Left colon (tissue), 2 donors: ENCODE measurements at regions not wholly inside any gene's neighbourhood (a gene's known extent, or its start where the extent isn't known, plus 50 kb on each side); places are given as distances from the start of the nearest gene placed in this dataset.

ENCODE experiments used
- ATAC-seq: fragments of 200-7000 bp; cut with Tn5 transposase; one replicate; pipeline ENCODE4 v1.9.1; 2020; ENCODE audit warnings: mild to moderate bottlenecking, moderate library complexity
- DNase-seq, 2 donors: peaks; one replicate each; pipeline ENCODE4 v3.0.0-alpha.2; 2020
- intact Hi-C, 2 donors: fragments of 100-400 bp; cut with DNase I in 1 of 2; cut with micrococcal nuclease in 1 of 2; formaldehyde crosslinking; loops; one replicate each; pipeline versions ENCODE4 v1.11.2 to v1.14.0; 2022; cut with DNase I, micrococcal nuclease
- donor health status: DM: no; HTN: no; CAD: no.
- donor health status: DM: yes; HTN: yes; CAD: no.

DNA sequence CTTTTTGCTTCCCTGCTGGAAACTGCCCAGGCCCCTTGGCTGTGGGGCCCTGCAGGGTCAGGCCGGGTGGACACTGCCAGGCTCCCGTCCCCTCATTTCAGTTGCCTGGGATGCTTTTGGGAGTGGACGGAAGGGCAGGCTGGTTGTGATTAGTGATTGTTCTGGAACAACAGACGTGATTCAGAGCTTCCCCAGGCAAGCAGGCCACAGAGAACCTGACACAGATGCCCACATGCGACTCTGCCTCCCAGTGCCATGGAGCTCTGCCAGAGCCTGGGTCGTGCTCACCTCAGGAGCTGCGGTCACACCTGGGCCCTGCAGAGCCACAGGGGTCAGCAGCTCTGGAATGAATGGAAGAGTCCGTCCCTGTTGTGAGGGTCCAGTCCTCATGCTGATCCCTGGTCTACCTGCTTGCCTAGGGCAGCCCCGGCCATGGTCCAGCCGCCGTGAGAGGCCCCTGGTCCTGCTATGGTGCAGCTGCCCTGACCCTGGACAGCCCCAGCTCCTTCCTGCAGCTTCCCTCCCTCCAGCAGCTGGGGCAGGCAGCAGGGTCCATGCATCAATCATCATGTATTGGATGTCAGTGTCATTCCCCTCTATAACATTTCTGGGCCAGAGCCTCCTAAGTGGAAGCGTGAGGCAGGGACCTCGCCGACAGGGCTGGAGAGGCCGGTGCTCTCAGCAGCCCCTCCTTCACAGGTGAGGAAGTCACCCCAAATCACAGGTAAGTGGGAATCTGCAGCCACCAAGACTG, 518.6 kb upstream of the MYT1L start:
- ATAC-seq (no peak), DNase-seq (no peak)
- intact Hi-C loops, result no loop called here

DNA sequence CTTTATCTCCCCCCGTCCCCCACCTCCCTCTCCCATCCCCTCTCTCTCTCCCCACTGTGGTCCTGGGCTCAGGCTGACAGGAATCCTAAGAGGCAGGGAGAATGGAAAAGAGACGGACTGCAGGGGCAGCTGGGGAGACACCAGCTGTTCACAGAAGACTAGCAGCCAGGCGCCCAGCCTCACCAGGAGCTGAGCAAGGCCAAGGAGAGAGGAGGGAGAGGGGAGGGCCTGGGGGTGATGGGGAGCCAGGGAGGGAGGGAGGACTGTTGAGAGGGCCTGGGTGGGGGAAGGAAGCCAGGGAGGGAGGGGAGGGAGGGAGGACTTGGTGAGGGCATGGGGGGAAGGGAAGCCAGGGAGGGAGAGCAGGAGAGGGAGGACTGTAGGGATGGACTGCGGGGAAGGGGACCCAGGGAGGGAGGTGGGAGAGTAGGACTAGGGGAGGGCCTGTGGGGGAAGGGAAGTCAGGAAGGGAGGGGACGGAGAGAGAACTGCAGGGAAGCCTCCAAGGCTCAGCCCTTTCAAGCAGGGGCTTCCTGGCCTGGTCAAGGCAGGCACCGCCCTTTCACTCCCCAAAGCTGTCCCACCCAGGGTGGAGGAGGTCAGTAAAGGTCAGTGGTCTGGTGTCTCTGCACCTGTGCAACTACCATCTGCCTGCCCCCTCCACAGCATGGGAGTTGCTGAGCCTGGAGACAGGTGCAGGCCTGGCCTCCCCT, 517.7 kb upstream of the MYT1L start:
- ATAC-seq, result no peak
- no peak for DNase-seq
- intact Hi-C loops, result no loop called here

DNA sequence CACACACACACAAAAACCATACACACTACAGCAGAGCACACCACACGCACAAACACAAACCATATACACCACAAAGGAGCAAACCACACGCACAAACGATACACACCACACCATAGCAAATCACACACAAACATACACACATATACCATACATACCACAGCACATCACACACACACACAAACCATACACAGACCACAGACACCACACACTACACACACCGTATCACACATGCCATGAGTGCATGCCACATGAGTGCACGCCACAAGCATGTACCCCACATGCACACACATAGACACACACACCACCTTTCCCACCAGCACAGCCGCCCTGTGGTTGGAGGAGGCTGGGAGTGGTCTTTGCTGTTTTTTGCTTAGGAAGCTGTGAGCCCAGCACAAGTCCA, 517.1 kb upstream of the MYT1L start:
- intact Hi-C loops, result no loop called here
- DNase-seq (no peak), ATAC-seq (no peak)

DNA sequence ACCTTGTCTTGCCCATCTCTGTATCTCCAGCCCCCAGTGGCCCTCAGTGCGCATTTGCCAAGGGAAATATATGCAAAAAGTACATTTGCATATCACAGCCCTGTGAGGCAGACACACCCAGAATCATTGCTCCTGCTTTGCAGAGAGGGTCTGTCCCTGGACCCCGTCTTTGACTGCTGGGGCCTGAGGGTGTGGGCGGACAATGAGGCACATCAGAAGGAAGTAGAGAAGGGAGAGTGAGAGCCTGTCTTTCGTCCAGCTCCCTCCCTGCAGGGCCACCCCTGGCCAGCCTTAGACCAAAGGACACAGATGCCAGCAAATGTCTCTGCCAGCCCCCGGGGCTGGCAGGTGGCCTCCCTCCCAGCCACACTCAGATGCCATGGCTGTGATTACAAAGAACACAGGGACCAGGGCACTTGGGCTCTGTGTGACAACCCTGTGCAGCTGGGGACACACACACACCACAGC, 516.2 kb upstream of the MYT1L start:
- intact Hi-C loops, result no loop called here
- DNase-seq, result no peak
- ATAC-seq, result no peak

DNA sequence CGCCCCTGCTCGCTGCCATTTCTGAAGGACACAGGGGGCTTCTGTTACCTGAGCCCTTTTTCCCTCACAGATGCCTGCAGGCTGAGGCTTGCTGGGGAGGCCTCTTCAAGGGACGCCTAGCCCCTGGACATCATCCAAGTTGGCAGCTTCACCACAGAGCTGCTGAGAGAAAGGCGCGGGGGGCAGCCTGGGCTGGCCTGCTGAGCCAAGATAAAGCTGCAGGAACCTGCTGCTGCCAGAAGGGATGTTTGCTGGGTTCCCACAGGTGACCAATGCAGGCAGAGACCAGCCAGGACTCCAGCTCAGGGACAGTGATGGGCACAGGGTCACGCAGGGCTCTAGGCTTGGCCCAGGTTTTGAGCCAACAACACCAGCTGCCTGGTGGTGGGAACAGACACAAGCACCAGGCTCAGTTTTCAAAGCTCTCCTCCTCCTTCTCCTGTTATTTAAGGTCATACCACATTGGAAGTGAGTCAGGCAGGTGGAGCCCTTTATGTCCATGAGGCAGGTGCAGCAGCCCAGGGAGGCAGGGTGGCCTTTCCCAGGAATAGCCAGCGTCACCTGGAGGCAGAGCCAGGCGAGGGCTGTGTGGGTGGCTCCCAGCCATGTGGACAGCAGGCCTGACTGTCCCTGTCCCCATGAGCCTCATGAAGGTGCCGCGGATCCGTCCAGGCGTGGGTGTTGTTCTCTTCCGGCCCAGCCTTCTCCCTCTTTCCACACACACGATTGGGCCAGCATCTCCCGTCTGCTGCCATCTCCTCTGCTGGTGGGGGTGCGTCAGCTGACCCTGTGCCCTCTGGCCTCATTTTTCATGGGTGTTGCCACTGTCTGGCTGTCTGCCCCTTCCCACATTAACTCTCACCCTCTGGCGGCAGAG, 515.5 kb upstream of the MYT1L start:
- ATAC-seq (peak; percentile 37), DNase-seq (peak in 1 of 2 donors; percentile 44)
- intact Hi-C loops, result no loop called here

DNA sequence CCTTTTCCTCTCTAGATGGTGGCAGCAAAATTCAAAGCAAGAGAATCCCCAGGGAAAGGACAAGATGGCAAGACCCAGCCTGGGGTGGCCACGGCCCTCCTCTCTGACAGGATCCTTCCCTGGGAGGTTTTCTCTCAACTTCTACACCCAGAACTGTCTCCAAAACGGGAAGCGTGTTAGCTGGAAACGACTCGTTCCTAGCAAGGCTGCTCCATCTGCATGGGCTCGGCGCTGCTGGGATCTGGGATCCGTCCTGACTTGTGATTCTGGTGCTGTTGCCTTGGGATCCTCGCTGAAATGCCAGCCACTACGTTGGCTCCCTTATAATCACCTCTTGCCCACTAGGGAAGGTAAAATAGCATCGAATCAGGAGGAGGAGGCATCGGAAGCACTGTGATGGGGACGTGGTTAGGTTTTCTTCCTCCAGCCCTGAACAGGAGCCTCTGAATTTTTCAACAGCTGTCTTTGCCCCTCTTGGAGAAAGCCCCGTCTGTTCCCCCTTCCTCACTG, 514.8 kb upstream of the MYT1L start:
- ATAC-seq, result no peak
- intact Hi-C loops, result no loop called here
- DNase-seq, result no peak

DNA sequence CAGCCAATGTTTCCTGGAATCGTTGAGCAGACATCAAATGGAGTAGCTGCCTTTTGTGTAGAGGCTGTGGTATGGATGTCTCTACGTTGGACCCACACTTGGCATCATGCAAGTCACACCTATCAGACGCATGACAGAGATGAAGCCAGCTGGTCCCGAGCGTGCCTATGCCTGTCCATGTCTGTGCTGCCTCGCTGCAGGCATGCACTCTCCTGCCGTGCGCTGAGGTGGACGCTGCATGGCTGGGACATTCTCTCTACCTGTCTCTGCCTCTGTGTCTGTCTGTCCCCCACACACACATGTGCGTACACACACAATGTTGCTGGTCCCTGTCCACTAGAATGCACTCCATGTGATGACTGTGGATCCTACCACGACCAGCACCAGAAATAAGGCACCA, 514.2 kb upstream of the MYT1L start:
- DNase-seq (no peak), ATAC-seq (no peak)
- intact Hi-C loops, result no loop called here

DNA sequence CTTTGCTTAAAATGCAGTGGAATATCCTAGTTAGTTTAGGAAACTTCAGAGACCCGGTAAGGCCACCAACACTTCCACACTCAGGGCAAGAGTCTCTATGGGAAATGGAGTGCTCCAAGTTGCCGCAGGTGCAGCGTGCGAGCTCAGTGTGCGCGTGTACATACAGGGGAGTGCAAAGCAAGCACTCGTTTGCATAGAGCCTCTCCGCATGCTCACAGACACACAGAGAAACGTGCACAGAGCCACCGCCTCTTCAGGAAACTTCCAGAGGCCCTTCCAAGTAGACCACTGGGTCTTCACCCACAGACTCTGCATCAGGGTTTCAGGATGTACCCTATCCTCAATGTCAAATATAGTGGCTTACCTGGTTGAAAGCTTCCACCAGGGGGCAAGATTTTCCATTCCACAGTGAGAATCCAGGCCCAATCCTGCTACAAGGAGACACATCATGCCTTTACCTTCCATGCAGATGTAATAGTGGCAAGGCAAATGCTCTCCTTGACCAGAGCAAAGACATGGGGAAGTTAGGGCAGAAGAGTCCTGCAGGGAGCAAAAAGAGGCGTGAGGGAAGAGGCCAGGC, 513.0 kb upstream of the MYT1L start:
- ATAC-seq (no peak), DNase-seq (no peak)
- intact Hi-C loops, result no loop called here

DNA sequence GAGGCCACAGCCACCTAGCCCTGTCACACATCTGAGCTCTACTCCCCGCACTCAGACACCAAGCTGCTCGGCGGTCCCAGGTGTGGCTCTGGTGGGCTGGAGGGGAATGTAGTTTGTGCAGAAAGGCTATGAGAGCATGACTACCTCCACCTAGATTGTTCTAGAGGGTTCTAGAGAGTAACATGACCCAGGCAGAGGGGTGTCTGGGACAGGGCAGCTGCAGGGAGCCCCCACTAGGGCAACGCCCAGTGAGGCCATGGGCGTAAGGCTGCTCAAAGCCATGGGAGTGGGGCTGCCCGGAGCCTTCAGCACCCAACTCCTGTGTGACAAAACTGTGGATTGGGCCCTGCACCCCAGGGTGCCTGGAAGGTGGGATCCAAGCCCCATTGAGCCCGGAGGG, 511.4 kb upstream of the MYT1L start:
- DNase-seq, result no peak
- intact Hi-C loops, result no loop called here
- no peak for ATAC-seq

DNA sequence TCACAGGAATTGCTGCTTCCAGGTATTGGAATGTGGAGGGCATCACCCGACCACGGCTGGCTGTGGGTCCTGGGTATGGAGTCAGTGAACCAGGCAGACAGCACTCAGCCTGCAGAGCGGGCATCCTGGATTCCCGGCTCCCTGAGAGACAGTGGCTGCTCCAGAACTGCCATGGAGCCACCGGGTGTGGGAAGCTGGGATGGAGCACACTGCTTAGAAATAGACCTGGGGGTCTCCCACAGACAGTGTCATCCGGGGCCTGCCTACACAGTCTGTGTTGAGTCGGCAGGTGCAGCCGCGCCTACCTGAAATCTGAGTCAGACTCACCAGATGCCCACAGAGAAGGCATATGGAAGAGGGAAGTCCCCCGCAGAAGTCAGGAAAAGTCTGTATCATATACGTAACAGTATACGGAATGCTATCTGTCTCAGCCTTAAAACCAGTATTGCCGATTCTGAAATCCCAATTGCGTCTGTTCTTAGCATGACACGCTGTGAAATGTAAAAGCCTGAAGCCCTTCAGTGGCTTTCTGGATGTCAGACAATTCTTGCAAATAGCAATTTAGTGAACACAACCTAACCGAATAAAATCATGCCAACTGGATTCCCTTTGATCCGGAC, 509.7 kb upstream of the MYT1L start:
- DNase-seq (no peak), ATAC-seq (no peak)
- intact Hi-C loops, result no loop called here

DNA sequence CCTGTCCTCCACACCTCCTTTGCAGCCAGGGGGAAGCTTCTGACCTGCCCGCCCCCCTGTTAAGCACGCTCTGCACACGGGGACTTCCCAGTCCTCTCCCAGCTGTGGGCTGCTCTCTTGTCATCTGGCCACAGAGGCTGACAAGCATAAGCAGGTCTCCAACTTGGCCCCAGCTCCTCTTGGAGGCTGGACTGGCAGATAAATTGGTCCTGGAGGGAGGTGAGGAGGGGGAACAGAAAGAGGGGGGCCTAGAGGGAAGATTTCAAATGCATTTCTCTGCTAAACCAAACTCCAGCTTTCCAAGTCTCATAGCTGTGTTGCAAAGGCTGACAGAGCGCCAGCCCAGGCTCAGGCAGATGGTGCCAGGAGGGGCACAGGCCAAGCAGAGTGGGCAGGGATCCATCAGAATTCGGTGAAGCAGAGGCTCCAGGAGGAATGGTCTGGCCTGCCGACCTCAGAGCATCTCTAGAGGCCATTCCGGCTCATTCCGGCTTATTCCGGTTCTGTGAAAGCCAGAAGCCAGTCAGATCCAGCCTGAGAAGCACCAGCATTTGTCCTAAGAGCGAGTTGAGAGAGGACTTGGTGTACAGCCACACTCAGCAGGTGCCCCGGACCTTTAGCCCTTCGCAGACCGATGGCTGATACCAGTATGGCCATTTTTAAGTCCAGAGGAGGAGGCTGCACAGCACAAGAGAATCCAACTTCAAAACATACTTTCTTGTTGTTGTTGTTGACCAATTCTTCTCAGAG, 508.9 kb upstream of the MYT1L start:
- ATAC-seq (no peak), DNase-seq (no peak)
- intact Hi-C loops, result no loop called here

DNA sequence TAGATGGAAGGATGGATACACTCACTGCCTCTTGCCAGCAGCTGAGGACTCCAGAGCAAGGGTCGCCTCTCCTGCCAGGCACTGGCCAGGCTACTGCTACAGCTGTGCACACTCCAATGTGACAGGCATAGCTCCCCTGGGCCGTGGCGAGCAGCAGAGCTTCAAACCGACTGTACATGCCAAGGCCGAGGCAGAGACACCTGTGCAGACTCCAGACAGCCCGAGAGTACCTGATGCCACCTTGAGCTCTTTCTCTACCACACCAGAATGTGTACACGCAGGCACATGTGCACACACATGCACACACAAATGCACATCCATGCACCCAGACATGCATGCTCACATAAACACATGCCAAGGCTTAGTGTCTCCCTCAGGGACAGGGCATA, 508.3 kb upstream of the MYT1L start:
- DNase-seq, result no peak
- intact Hi-C loops, result no loop called here
- ATAC-seq, result no peak

DNA sequence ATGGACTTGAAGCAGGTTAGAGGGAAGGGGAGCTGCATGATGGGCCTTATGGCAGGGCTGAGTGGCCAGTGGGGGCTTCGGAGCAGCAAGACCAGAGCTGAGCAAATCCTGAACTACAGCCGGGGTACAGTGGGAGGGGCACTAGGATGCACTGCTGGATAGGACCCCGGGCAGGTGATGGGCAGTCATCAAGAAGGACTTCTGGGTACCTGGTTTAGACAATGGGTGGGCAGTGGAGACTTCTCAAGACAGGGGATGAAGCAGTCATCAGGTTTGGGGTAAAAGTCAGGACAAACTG, 507.4 kb upstream of the MYT1L start:
- intact Hi-C loops, result no loop called here
- ATAC-seq (no peak), DNase-seq (no peak)

DNA sequence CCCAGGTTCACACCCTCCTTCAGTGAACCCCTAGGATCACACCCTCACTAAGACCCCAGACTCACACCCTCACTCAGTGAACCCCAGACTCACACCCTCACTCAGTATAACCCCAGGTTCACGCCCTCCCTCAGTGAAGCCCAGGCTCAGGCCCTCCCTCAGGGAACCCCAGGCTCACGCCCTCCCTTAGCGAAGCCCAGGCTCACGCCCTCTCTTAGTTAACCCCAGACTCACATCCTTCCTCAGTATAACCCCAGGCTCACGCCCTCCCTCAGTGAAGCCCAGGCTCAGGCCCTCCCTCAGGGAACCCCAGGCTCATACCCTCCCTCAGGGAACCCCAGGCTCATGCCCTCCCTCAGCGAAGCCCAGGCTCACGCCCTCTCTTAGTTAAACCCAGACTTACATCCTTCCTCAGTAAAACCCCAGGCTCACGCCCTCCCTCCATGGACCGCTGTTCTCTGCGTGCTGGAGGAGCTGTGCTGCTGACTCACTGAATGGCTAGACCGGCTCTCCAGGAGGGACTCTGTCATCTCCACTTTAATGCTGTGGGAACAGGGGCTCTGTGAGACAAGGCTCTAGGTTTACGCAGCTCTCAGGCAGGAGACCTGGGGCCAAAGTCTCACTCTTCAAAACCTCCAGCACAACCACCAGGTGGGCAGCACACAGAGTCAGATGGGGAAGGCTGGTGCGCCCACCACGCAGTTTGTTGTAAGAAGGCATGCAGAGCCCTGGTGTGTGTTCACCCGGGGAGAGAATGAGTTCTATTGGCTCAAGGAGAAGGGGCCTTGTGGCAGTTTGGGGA, 506.9 kb upstream of the MYT1L start:
- intact Hi-C loops, result no loop called here
- ATAC-seq (no peak), DNase-seq (no peak)

DNA sequence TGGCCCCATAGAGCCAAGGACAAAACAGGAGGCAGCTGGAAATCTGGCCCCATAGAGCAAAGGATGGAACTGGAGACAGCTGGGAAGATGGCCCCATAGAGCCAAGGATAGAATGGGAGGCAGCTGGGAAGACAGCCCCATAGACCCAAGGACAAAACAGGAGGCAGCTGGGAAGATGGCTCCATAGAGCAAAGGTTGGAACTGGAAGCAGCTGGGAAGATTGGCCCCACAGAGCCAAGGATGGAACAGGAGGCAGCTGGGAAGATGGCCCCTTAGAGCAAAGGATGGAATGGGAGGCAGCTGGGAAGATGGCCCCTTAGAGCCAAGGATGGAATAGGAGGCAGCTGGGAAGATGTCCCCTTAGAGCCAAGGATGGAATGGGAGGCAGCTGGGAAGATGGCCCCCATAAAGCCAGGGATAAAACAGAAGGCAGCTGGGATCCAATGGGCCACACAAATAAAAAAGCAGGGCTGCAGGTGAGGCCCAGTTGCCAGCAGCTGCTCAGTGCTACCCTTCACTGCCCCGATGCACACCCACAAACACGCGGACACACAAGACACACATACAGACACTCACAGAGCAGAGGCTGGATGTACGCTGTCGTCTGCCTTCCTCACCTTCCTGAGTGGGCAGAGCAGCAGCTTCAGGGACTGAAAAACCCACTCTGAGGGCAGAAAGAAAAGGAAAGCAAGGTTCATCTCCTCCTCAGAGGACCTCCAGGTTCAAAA, 505.4 kb upstream of the MYT1L start:
- no peak for DNase-seq
- no peak for ATAC-seq
- intact Hi-C loops, result no loop called here

DNA sequence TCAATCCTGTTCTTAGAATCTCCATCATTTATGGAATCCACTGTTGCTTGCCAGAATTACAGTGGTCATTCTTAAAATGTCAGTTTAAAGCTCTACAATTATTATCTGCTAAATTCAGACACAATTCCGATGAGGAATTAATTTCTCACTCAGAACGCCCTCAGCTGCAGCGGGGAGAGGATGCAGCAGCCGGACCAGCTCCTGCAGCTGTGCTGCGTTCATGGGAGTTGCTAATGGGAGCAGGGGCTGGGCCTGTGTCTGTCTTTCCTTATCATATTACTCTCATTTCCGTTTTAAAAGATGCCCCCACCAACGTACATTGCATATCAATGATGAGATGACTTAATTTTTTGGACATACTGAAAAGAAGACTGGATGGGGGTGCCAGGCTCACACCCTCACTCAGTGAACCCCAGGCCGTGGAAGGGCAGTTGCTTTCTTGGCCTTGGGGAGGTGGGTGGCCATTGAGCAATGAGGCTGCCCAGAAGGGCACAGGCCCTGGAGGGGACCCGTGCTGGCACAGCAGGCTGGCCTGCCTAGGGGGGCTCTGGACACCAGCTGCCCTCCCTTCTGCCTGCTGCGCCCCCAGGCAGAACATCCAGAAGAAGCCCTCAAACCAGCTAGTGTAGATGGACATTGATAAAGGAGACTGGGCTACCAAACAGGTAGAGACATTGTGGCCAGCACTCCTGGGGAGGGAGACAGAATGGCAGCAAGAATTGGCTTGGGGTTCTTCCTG, 503.6 kb upstream of the MYT1L start:
- ATAC-seq (no peak), DNase-seq (no peak)
- intact Hi-C loops, result no loop called here
